Keratinocyte (primary cell): ENCODE measurements at regions not wholly inside any gene's neighbourhood (a gene's known extent, or its start where the extent isn't known, plus 50 kb on each side); places are given as distances from the start of the nearest gene placed in this dataset.

Experiments
- CTCF ChIP-seq, 3 experiments: IDR thresholded peaks in 1 of 3; conservative IDR thresholded peaks in 1 of 3; optimal IDR thresholded peaks in 1 of 3; 2 replicates in 2 of 3; 3 replicates in 1 of 3; pipeline versions ENCODE3 to v1.5.1; 2011; ENCODE audit warnings: low read length in 3 of 3, mild to moderate bottlenecking in 3 of 3, moderate library complexity in 2 of 3, control low read depth in 1 of 3, inconsistent platforms in 1 of 3; ENCODE audit not compliant: insufficient read depth in 2 of 3; ENCODE audit errors: extremely low read depth in 1 of 3
- EZH2 ChIP-seq: IDR thresholded peaks from one replicate; pipeline ENCODE4 v1.6.1; 2012; ENCODE audit warnings: inconsistent platforms, mild to moderate bottlenecking, low read length, moderate library complexity

DNA sequence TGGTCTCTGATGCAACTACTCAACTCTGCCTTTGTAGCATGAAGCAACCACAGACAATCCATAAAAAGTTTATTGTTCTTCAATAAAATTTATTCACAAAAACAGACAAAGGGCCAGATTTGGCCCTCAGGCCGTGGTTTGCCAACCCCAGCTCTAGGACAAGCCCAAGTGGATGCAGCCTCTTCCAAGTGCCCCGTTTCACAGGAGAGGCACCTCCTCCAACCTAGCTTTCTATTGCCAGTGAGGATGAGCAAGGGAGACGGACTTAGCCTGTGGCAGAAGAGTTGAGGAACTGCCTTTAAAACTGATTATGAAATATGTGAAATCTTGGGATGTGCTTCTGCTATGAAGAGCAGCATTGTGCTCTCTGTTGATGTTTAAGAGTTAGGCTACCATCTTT is 105.4 kb downstream of the PSMG1 start:
- no peak for TF ChIP-seq CTCF (optimal IDR thresholded peaks at IDR 0.05 in 1 of 3, IDR thresholded peaks at IDR 0.05 in 1 of 3, conservative IDR thresholded peaks at IDR 0.05 in 1 of 3; ENCODE audit: extremely low read depth in 1 of 3, insufficient read depth in 2 of 3, low read length in 3 of 3)
- TF ChIP-seq EZH2: no peak
